K562 (cell line): ENCODE measurements at regions not wholly inside any gene's neighbourhood (a gene's known extent, or its start where the extent isn't known, plus 50 kb on each side); places are given as distances from the start of the nearest gene placed in this dataset.

ENCODE experiments used
- BACH1 ChIP-seq: fragments of 200-800 bp; sonication (Bioruptor generic); IDR thresholded peaks from 2 replicates; pipeline ENCODE4 v1.6.1; 2016; ENCODE audit warnings: missing genetic modification characterization, missing compliant biosample characterization
- CBFA2T3 ChIP-seq: fragments of 450-650 bp; IDR thresholded peaks from 2 replicates; pipeline ENCODE4 v1.6.1; 2017
- CBX3 ChIP-seq, 2 experiments: IDR thresholded peaks; 1 replicate in 1 of 2; 2 replicates in 1 of 2; pipeline ENCODE4 v1.6.1; 2012; ENCODE audit warnings: inconsistent platforms in 2 of 2, low read length in 2 of 2, borderline replicate concordance in 1 of 2, control low read depth in 1 of 2
- EP400 ChIP-seq: fragments of 450-650 bp; IDR thresholded peaks from 2 replicates; pipeline ENCODE4 v1.6.1; 2017; ENCODE audit warnings: antibody characterized with exemption, mild to moderate bottlenecking, moderate library complexity
- NFRKB ChIP-seq: fragments of 450-650 bp; IDR thresholded peaks from 2 replicates; pipeline ENCODE4 v1.6.1; 2016; ENCODE audit warnings: low read depth
- NR3C1 ChIP-seq: sonication (generic); formaldehyde crosslinking; IDR thresholded peaks from 2 replicates; pipeline ENCODE4 v1.8.1; 2022; ENCODE audit warnings: missing genetic modification reagents
- PHF21A ChIP-seq: fragments of 450-650 bp; IDR thresholded peaks from 2 replicates; pipeline ENCODE4 v1.6.1; 2017; ENCODE audit warnings: low read depth, borderline replicate concordance
- ZFP30 ChIP-seq: fragments of 250-450 bp; sonication (Bioruptor Pico); IDR thresholded peaks from 2 replicates; pipeline ENCODE4 v1.8.0; 2022; ENCODE audit warnings: moderate library complexity, mild to moderate bottlenecking, inconsistent platforms, borderline replicate concordance
- ZNF124 ChIP-seq: sonication (generic); formaldehyde crosslinking; IDR thresholded peaks from 2 replicates; pipeline ENCODE4 v1.8.1; 2022; ENCODE audit warnings: missing genetic modification reagents
- ZNF584 ChIP-seq: fragments of 200-800 bp; sonication (Bioruptor generic); IDR thresholded peaks from 2 replicates; pipeline ENCODE4 v1.6.1; 2016; ENCODE audit warnings: low read depth, mild to moderate bottlenecking, missing genetic modification characterization, missing compliant biosample characterization
- TF ChIP-seq, protein P1 (sequence below): sonication (generic); formaldehyde crosslinking; IDR thresholded peaks from 2 replicates; pipeline ENCODE4 v1.5.0; 2020; ENCODE audit warnings: missing genetic modification reagents
- TF ChIP-seq, protein P2 (sequence below): sonication (generic); formaldehyde crosslinking; IDR thresholded peaks from 2 replicates; pipeline ENCODE4 v1.9.0; 2022; ENCODE audit warnings: mild to moderate bottlenecking, missing genetic modification reagents
- TF ChIP-seq, protein P3 (sequence below), 2 experiments: IDR thresholded peaks in 1 of 2; conservative IDR thresholded peaks in 1 of 2; 2 replicates each; pipeline ENCODE4 v1.6.1; 2016; ENCODE audit warnings: low read depth in 2 of 2, mild to moderate bottlenecking in 1 of 2, missing compliant biosample characterization in 1 of 2, missing genetic modification characterization in 1 of 2, moderate library complexity in 1 of 2
- TF ChIP-seq, protein P4 (sequence below): fragments of 250-450 bp; sonication (Bioruptor Pico); IDR thresholded peaks from 2 replicates; pipeline ENCODE4 v1.8.0; 2022; ENCODE audit warnings: inconsistent platforms, mild to moderate bottlenecking, moderate library complexity, borderline replicate concordance

DNA sequence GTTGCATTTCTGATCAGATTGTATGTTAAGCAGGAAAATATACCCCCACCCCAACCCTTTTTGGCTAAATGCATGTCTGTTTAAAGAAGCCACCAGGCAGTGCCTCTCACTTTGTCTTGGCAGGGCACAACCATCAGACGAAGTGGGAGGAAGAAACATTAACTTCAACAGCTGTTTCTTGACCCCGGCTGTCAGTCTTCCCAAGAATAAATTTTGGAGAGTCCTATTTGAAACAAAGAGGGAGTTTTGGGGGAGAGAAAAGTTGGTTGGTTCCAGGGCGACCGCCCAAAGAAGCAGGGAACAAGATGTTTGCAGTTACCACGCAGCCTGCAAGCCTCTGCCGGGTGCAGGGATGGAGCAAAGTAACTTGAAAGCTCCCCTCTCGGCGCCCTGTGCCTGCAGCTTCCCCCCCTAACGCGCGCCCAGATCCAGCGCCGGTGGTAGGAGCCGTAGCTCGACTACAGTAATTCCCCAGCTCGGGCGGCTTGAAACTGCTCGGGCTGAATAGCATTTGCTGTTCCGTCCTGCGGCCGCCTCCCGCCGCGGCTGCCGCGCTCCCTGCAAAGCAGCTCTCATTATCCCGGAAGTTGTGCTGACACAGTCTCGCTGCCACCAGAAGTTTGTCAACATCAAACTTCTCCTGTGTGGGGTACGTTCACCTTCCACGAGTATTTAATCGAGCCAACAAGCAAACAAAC lies 100.7 kb upstream of the SSBP2 start (continued):
- TF ChIP-seq, protein P1, sequence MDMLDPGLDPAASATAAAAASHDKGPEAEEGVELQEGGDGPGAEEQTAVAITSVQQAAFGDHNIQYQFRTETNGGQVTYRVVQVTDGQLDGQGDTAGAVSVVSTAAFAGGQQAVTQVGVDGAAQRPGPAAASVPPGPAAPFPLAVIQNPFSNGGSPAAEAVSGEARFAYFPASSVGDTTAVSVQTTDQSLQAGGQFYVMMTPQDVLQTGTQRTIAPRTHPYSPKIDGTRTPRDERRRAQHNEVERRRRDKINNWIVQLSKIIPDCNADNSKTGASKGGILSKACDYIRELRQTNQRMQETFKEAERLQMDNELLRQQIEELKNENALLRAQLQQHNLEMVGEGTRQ (CRISPR knock-in tag), result no peak
- TF ChIP-seq NR3C1 (CRISPR knock-in tag) (no peak), ZFP30 (no peak), ZNF124 (CRISPR knock-in tag) (no peak), CBFA2T3 (peak; percentile 30), ZNF584 (CRISPR knock-in tag) (no peak), EP400 (peak; percentile 83), PHF21A (peak; percentile 94), NFRKB (peak; percentile 59; the same call in 1 of the 2 replicates), BACH1 (0 out of 2 replicates have a peak, but pooled peaks have one; percentile 26), CBX3 (IDR thresholded peaks at IDR 0.05; ENCODE audit: borderline replicate concordance in 1 of 2, low read length in 2 of 2) (peak in 1 of 2 experiments; percentile 85; a peak in 1 of 3 replicates)
- TF ChIP-seq, protein P2, sequence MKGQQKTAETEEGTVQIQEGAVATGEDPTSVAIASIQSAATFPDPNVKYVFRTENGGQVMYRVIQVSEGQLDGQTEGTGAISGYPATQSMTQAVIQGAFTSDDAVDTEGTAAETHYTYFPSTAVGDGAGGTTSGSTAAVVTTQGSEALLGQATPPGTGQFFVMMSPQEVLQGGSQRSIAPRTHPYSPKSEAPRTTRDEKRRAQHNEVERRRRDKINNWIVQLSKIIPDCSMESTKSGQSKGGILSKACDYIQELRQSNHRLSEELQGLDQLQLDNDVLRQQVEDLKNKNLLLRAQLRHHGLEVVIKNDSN (CRISPR knock-in tag), result no peak
- TF ChIP-seq, protein P3, sequence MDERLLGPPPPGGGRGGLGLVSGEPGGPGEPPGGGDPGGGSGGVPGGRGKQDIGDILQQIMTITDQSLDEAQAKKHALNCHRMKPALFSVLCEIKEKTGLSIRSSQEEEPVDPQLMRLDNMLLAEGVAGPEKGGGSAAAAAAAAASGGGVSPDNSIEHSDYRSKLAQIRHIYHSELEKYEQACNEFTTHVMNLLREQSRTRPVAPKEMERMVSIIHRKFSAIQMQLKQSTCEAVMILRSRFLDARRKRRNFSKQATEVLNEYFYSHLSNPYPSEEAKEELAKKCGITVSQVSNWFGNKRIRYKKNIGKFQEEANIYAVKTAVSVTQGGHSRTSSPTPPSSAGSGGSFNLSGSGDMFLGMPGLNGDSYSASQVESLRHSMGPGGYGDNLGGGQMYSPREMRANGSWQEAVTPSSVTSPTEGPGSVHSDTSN (CRISPR knock-in tag; IDR thresholded peaks at IDR 0.05; ENCODE audit: low read depth), result no peak
- TF ChIP-seq, protein P3 (tag; conservative IDR thresholded peaks at IDR 0.05; ENCODE audit: low read depth), result peak; percentile 89
- TF ChIP-seq, protein P4, sequence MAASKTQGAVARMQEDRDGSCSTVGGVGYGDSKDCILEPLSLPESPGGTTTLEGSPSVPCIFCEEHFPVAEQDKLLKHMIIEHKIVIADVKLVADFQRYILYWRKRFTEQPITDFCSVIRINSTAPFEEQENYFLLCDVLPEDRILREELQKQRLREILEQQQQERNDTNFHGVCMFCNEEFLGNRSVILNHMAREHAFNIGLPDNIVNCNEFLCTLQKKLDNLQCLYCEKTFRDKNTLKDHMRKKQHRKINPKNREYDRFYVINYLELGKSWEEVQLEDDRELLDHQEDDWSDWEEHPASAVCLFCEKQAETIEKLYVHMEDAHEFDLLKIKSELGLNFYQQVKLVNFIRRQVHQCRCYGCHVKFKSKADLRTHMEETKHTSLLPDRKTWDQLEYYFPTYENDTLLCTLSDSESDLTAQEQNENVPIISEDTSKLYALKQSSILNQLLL (CRISPR knock-in tag), result no peak
